CD4-positive, alpha-beta memory T cell (primary cell): ENCODE measurements at regions not wholly inside any gene's neighbourhood (a gene's known extent, or its start where the extent isn't known, plus 50 kb on each side); places are given as distances from the start of the nearest gene placed in this dataset.

Experiments used
- CTCF ChIA-PET: fragments of 350-600 bp; sonication (Branson Sonifier 250); formaldehyde crosslinking; loops from one replicate; lab custom pipeline; 2021; ENCODE audit warnings: inconsistent platforms; ENCODE audit not compliant: partially characterized antibody; lab: Charles Lee
- POLR2A ChIA-PET: fragments of 350-600 bp; sonication (Branson Sonifier 250); formaldehyde crosslinking; loops from one replicate; lab custom pipeline; 2021; ENCODE audit not compliant: partially characterized antibody; lab: Charles Lee
- DNase-seq, 5 donors: peaks; one replicate each; pipeline versions ENCODE4 v3.0.0 to v3.0.0-alpha.2; 2020 to 2022; ENCODE audit warnings: mixed read lengths in 1 of 5
- H3K27ac ChIP-seq: one replicate; pipeline ENCODE4 v1.7.0; 2013; ENCODE audit warnings: low read depth, low read length
- H3K27me3 ChIP-seq: 2 replicates; pipeline ENCODE4 v1.7.0; 2013; ENCODE audit warnings: mild to moderate bottlenecking, low read length, moderate library complexity; ENCODE audit not compliant: insufficient read depth
- H3K36me3 ChIP-seq: 2 replicates; pipeline ENCODE4 v1.7.0; 2013; ENCODE audit warnings: mild to moderate bottlenecking, low read length, moderate library complexity; ENCODE audit not compliant: insufficient read depth
- H3K4me1 ChIP-seq: 2 replicates; pipeline ENCODE4 v1.7.0; 2013; ENCODE audit warnings: mild to moderate bottlenecking, low read length, moderate library complexity; ENCODE audit not compliant: insufficient read depth
- H3K4me3 ChIP-seq, 2 donors: one replicate each; pipeline ENCODE4 v1.7.0; 2013; ENCODE audit warnings: low read length in 2 of 2, mild to moderate bottlenecking in 1 of 2
- H3K9me3 ChIP-seq, 2 donors: one replicate each; pipeline ENCODE4 v1.7.0; 2013; ENCODE audit warnings: low read length in 2 of 2, control low read depth in 1 of 2; ENCODE audit not compliant: control insufficient read depth in 1 of 2
- H3K27ac Mint-ChIP-seq, 7 donors: one replicate each; pipeline ENCODE4 v1.8.0; 2020 to 2021; ENCODE audit warnings: mixed read lengths in 7 of 7, mild to moderate bottlenecking in 6 of 7, inconsistent platforms in 3 of 7, moderate library complexity in 3 of 7
- H3K27me3 Mint-ChIP-seq, 2 donors: one replicate each; pipeline ENCODE4 v1.8.0; 2020 to 2021; ENCODE audit warnings: mixed read lengths in 2 of 2
- H3K36me3 Mint-ChIP-seq, 2 donors: one replicate each; pipeline ENCODE4 v1.8.0; 2020 to 2021; ENCODE audit warnings: mixed read lengths in 2 of 2, inconsistent platforms in 1 of 2, mild to moderate bottlenecking in 1 of 2
- H3K4me1 Mint-ChIP-seq, 4 donors: one replicate each; pipeline ENCODE4 v1.8.0; 2020 to 2021; ENCODE audit warnings: mixed read lengths in 4 of 4, mild to moderate bottlenecking in 1 of 4
- H3K4me3 Mint-ChIP-seq, 8 donors: one replicate each; pipeline ENCODE4 v1.8.0; 2020 to 2021; ENCODE audit warnings: mixed read lengths in 8 of 8, mild to moderate bottlenecking in 7 of 8, moderate library complexity in 6 of 8, inconsistent platforms in 3 of 8
- H3K9me3 Mint-ChIP-seq, 8 donors: one replicate each; pipeline ENCODE4 v1.8.0; 2020 to 2021; ENCODE audit warnings: mixed read lengths in 8 of 8, mild to moderate bottlenecking in 5 of 8, inconsistent platforms in 3 of 8, moderate library complexity in 1 of 8
- intact Hi-C: fragments of 100-400 bp; cut with micrococcal nuclease; formaldehyde crosslinking; loops from one replicate; pipeline ENCODE4 v1.15.1; 2023

DNA sequence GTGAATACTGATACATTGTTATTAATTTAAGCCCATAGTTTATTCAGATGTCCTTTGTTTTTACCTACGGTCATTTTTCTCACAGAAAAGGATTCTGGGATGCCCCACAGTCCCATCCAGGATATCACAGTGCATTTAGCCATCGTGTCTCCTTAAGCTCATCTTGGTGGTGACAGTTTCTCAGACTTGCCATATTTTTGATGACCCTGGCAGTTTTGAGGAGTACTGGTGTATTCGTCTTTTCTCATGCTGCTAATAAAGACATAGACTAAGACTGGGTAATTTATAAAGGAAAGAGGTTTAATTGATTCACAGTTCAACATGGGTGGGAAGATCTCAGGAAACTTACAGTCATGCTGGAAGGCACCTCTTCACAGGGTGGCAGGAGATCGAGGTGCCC, 295.9 kb upstream of the CDH4 start:
- Histone ChIP-seq H3K4me1 (no peaks in the 10 kb centered on the region), H3K36me3 (no peaks in the 10 kb centered on the region), H3K27me3 (no peaks in the 10 kb centered on the region), H3K4me3 (no peak overlapping the region), H3K9me3 (no peaks in the 10 kb centered on the region), H3K27ac (no peak overlapping the region)
- no peak for DNase-seq
- Mint-ChIP-seq H3K9me3 (peaks cover 0 to 5% (median 2%) of the 10 kb centered on the region in 8 donors), H3K4me1 (no peaks in the 10 kb centered on the region), H3K36me3 (no peaks in the 10 kb centered on the region), H3K27me3 (no peaks in the 10 kb centered on the region), H3K27ac (no peak overlapping the region), H3K4me3 (no peak overlapping the region)
- ChIA-PET CTCF (no interaction called here), POLR2A (no interaction called here)
- intact Hi-C loops, result no loop called here

GRCh38 chr20:60957621-60958020, 294.4 kb upstream of the CDH4 start:
- H3K27ac Mint-ChIP-seq, result no peak overlapping the region
- H3K27me3 Mint-ChIP-seq, result peaks cover 0 to 1% of the 10 kb centered on the region in 2 donors
- H3K36me3 Mint-ChIP-seq, result no peaks in the 10 kb centered on the region
- H3K4me1 ChIP-seq, result no peaks in the 10 kb centered on the region
- H3K27ac ChIP-seq, result no peak overlapping the region
- ChIA-PET POLR2A (no interaction called here), CTCF (no interaction called here)
- no peaks in the 10 kb centered on the region for H3K9me3 ChIP-seq
- no peaks in the 10 kb centered on the region for H3K27me3 ChIP-seq
- H3K4me3 ChIP-seq, result no peak overlapping the region
- H3K4me1 Mint-ChIP-seq, result no peaks in the 10 kb centered on the region
- no peak overlapping the region for H3K4me3 Mint-ChIP-seq
- peaks cover 0 to 5% (median 2%) of the 10 kb centered on the region in 8 donors for H3K9me3 Mint-ChIP-seq
- DNase-seq, result no peak
- no peaks in the 10 kb centered on the region for H3K36me3 ChIP-seq
- intact Hi-C loops, result no loop called here

DNA sequence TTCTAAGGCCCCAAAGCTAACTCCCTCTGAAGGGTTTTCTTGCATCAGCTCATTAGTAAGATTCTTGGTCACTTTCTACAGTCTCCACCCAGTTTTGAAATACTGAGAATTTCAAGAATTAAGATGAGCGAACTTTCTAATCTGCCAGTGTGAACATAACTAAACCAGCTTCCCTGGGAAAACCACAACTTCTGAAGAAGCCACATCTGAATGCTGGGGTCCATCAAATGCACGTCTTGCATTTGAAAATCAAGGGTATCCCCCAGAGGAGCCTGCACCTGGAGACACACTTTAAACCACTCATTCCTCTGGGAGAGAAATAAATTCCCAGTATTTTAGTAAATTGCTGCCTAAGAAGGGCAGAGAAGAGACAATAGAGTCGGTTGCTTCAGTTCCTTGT, 292.1 kb upstream of the CDH4 start:
- intact Hi-C loops, result no loop called here
- Mint-ChIP-seq H3K9me3 (peaks cover 0 to 5% (median 2%) of the 10 kb centered on the region in 8 donors), H3K36me3 (no peaks in the 10 kb centered on the region), H3K4me1 (no peaks in the 10 kb centered on the region), H3K27ac (no peak overlapping the region), H3K27me3 (peaks cover 0 to 1% of the 10 kb centered on the region in 2 donors), H3K4me3 (no peak overlapping the region)
- no peaks in the 10 kb centered on the region for H3K36me3 ChIP-seq
- no peak overlapping the region for H3K27ac ChIP-seq
- H3K4me3 ChIP-seq, result no peak overlapping the region
- no peaks in the 10 kb centered on the region for H3K4me1 ChIP-seq
- DNase-seq, result no peak
- H3K27me3 ChIP-seq, result no peaks in the 10 kb centered on the region
- POLR2A ChIA-PET, result no interaction called here
- no peaks in the 10 kb centered on the region for H3K9me3 ChIP-seq
- CTCF ChIA-PET, result no interaction called here

DNA sequence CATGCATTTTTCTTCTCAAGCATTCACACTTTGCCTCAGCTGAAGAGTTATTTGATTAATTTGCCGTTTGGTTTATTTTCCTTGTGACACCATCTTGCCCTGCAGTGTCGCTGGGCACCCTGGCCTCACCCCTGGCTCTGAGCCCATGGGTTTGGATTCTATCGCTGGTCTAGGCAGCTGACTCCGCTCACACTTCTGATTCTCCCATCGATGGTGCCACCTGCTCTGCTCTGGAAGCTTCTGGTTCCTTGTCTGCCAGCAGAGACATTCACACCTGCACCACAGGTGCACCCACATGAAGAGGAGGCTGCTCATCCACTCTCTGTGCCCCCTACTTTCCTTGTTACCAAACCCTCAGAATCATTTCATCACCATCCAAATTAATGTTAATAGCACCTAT, 291.6 kb upstream of the CDH4 start:
- intact Hi-C loops, result no loop called here
- no peaks in the 10 kb centered on the region for H3K9me3 ChIP-seq
- Mint-ChIP-seq H3K9me3 (peaks cover 0 to 5% (median 2%) of the 10 kb centered on the region in 8 donors), H3K27ac (no peak overlapping the region), H3K4me3 (no peak overlapping the region), H3K36me3 (no peaks in the 10 kb centered on the region), H3K4me1 (no peaks in the 10 kb centered on the region), H3K27me3 (peaks cover 0 to 1% of the 10 kb centered on the region in 2 donors)
- no peak overlapping the region for H3K27ac ChIP-seq
- no peaks in the 10 kb centered on the region for H3K4me1 ChIP-seq
- H3K4me3 ChIP-seq, result no peak overlapping the region
- H3K36me3 ChIP-seq, result no peaks in the 10 kb centered on the region
- POLR2A ChIA-PET, result no interaction called here
- CTCF ChIA-PET, result no interaction called here
- no peaks in the 10 kb centered on the region for H3K27me3 ChIP-seq
- no peak for DNase-seq

DNA sequence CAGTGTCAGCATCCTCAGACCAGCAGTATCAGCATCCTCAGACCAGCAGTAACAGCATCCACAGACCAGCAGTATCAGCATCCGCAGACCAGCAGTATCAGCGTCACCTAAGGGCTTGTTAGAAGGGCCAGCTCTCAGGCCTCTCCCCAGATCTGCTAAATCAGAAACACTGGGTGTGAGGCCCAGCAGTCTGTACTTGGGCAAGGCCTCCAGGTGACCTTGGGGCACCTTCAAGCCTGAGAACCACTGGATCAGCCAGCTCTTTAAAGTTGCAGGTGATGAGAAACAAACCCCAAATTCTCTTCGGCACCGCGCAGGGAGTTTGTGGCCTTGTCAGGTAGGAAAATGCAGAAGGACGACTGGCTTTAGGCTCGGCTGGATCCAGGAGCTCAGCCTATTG, 290.5 kb upstream of the CDH4 start:
- intact Hi-C loops, result no loop called here
- no peak overlapping the region for H3K27ac Mint-ChIP-seq
- peaks cover 0 to 5% (median 2%) of the 10 kb centered on the region in 8 donors for H3K9me3 Mint-ChIP-seq
- H3K27ac ChIP-seq, result no peak overlapping the region
- no peak overlapping the region for H3K4me3 ChIP-seq
- peaks cover 0 to 1% of the 10 kb centered on the region in 2 donors for H3K27me3 Mint-ChIP-seq
- no peaks in the 10 kb centered on the region for H3K4me1 Mint-ChIP-seq
- H3K36me3 Mint-ChIP-seq, result peaks cover 0 to 3% of the 10 kb centered on the region in 2 donors
- no peaks in the 10 kb centered on the region for H3K36me3 ChIP-seq
- H3K9me3 ChIP-seq, result no peaks in the 10 kb centered on the region
- DNase-seq, result no peak
- ChIA-PET POLR2A (no interaction called here), CTCF (no interaction called here)
- no peak overlapping the region for H3K4me3 Mint-ChIP-seq
- no peaks in the 10 kb centered on the region for H3K27me3 ChIP-seq
- H3K4me1 ChIP-seq, result no peaks in the 10 kb centered on the region

GRCh38 chr20:60962367-60963045, 289.6 kb upstream of the CDH4 start:
- H3K36me3 Mint-ChIP-seq, result peaks cover 0 to 4% of the 10 kb centered on the region in 2 donors
- H3K4me3 Mint-ChIP-seq, result no peak overlapping the region
- no peak overlapping the region for H3K4me3 ChIP-seq
- ChIA-PET POLR2A (no interaction called here), CTCF (no interaction called here)
- intact Hi-C loops, result no loop called here
- no peak overlapping the region for H3K27ac ChIP-seq
- no peaks in the 10 kb centered on the region for H3K9me3 ChIP-seq
- no peaks in the 10 kb centered on the region for H3K27me3 ChIP-seq
- H3K9me3 Mint-ChIP-seq, result peaks cover 0 to 5% (median 2%) of the 10 kb centered on the region in 8 donors
- H3K4me1 Mint-ChIP-seq, result no peaks in the 10 kb centered on the region
- no peaks in the 10 kb centered on the region for H3K36me3 ChIP-seq
- H3K4me1 ChIP-seq, result no peaks in the 10 kb centered on the region
- no peak for DNase-seq
- no peak overlapping the region for H3K27ac Mint-ChIP-seq
- peaks cover 0 to 1% of the 10 kb centered on the region in 2 donors for H3K27me3 Mint-ChIP-seq

DNA sequence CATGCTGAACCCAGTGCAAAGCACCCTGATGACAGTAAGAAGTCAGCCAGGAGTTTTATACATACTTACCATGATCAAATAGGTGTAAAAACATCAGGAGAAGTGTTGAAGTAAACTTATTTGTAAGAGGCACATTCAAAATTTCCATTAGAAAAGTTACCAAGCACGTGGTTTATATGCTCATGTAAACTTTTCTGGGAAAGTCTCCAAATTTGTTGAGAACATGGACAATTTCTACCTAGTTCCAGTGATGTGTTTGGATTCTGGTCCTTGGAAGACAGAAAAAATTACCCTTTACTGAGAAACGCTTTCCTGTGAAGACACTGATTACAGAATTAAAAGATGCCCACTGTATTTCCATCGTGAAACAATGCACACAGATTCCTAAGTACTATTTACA, 288.9 kb upstream of the CDH4 start:
- no peaks in the 10 kb centered on the region for H3K4me1 ChIP-seq
- Mint-ChIP-seq H3K4me1 (no peaks in the 10 kb centered on the region), H3K27ac (no peak overlapping the region), H3K4me3 (no peak overlapping the region), H3K9me3 (peaks cover 0 to 4% (median 2%) of the 10 kb centered on the region in 8 donors), H3K27me3 (peaks cover 0 to 1% of the 10 kb centered on the region in 2 donors), H3K36me3 (peaks cover 0 to 4% of the 10 kb centered on the region in 2 donors)
- no peak for DNase-seq
- ChIA-PET CTCF (no interaction called here), POLR2A (no interaction called here)
- H3K4me3 ChIP-seq, result no peak overlapping the region
- no peak overlapping the region for H3K27ac ChIP-seq
- intact Hi-C loops, result no loop called here
- H3K27me3 ChIP-seq, result no peaks in the 10 kb centered on the region
- H3K36me3 ChIP-seq, result no peaks in the 10 kb centered on the region
- H3K9me3 ChIP-seq, result no peaks in the 10 kb centered on the region
